Adrenal gland (tissue), 5 donors: ENCODE measurements at regions not wholly inside any gene's neighbourhood (a gene's known extent, or its start where the extent isn't known, plus 50 kb on each side); places are given as distances from the start of the nearest gene placed in this dataset.

Source experiments
- POLR2A ChIP-seq, 2 donors: fragments of 450-650 bp; IDR thresholded peaks; one replicate each; pipeline ENCODE4 v1.6.1; 2017; ENCODE audit warnings: antibody characterized with exemption in 2 of 2, mild to moderate bottlenecking in 2 of 2, moderate library complexity in 1 of 2
- TF ChIP-seq, protein P1 (sequence below), 6 experiments: fragments of 450-650 bp in 4 of 6; fragments of 200-600 bp in 2 of 6; sonication (generic) in 1 of 6; IDR thresholded peaks; 1 replicate in 5 of 6; 2 replicates in 1 of 6; pipeline versions ENCODE4 v1.5.1 to v1.8.0; 2016 to 2021; ENCODE audit warnings: antibody characterized with exemption in 6 of 6, mild to moderate bottlenecking in 2 of 6, moderate library complexity in 1 of 6
- donor health status: DM: no; HTN: no; CAD: no.

DNA sequence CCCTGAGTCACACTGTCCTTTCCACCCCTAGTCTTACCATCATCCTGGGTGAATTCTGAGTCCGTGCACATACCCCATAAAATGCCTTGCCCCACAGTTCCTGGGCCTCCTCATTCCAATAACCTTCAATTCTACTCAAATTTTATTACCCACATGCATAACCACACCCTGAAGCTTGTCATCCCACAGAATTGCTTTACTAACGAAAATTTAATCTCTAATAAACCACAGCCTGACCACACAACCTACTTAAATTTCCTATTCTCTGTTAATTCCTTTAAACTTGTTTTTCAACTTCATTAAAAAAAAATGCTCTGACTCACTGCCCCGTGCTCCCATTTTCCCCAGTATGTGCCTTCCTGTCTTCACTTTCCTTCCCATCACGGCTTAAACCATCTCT lies 205.9 kb downstream of the PHLDA1 start:
- TF ChIP-seq, protein P1, sequence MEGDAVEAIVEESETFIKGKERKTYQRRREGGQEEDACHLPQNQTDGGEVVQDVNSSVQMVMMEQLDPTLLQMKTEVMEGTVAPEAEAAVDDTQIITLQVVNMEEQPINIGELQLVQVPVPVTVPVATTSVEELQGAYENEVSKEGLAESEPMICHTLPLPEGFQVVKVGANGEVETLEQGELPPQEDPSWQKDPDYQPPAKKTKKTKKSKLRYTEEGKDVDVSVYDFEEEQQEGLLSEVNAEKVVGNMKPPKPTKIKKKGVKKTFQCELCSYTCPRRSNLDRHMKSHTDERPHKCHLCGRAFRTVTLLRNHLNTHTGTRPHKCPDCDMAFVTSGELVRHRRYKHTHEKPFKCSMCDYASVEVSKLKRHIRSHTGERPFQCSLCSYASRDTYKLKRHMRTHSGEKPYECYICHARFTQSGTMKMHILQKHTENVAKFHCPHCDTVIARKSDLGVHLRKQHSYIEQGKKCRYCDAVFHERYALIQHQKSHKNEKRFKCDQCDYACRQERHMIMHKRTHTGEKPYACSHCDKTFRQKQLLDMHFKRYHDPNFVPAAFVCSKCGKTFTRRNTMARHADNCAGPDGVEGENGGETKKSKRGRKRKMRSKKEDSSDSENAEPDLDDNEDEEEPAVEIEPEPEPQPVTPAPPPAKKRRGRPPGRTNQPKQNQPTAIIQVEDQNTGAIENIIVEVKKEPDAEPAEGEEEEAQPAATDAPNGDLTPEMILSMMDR (IDR thresholded peaks at IDR 0.05), result no peak
- TF ChIP-seq POLR2A (IDR thresholded peaks at IDR 0.05), result no peak
